ENCODE measurements at regions not wholly inside any gene's neighbourhood (a gene's known extent, or its start where the extent isn't known, plus 50 kb on each side); places are given as distances from the start of the nearest gene placed in this dataset.

DNA sequence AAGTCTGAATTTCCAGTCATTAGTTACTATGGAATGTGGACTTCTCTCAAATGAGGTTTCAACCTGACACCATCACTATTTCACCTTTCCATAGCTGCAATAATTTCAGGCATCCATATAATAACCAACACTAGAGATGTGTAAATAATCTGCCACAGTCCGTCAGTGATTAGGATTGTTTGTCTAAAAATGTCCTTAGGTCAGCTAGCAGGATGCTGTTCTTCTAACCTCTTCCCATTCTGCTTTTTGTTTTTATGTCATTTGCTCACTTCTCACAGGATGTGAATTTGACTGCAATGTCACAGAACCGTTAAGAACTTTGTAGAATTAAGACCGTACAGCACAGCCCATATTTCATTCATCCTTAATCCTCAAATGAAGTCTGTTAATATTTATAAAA, 166.4 kb upstream of the RASA1 start:
- TF ChIP-seq POLR2A (IDR thresholded peaks at IDR 0.05; ENCODE audit: low read depth) = no peak
- TF ChIP-seq, protein P1, sequence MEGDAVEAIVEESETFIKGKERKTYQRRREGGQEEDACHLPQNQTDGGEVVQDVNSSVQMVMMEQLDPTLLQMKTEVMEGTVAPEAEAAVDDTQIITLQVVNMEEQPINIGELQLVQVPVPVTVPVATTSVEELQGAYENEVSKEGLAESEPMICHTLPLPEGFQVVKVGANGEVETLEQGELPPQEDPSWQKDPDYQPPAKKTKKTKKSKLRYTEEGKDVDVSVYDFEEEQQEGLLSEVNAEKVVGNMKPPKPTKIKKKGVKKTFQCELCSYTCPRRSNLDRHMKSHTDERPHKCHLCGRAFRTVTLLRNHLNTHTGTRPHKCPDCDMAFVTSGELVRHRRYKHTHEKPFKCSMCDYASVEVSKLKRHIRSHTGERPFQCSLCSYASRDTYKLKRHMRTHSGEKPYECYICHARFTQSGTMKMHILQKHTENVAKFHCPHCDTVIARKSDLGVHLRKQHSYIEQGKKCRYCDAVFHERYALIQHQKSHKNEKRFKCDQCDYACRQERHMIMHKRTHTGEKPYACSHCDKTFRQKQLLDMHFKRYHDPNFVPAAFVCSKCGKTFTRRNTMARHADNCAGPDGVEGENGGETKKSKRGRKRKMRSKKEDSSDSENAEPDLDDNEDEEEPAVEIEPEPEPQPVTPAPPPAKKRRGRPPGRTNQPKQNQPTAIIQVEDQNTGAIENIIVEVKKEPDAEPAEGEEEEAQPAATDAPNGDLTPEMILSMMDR (IDR thresholded peaks at IDR 0.05) = no peak
- TF ChIP-seq EP300 (IDR thresholded peaks at IDR 0.05) = no peak
- no peak for TF ChIP-seq POLR2AphosphoS5 (IDR thresholded peaks at IDR 0.05)

Data from esophagus muscularis mucosa (tissue), 4 donors.